Neural progenitor cell (in vitro differentiated cells): ENCODE measurements at regions not wholly inside any gene's neighbourhood (a gene's known extent, or its start where the extent isn't known, plus 50 kb on each side); places are given as distances from the start of the nearest gene placed in this dataset.

ENCODE experiments used
- DNase-seq: peaks from one replicate; pipeline ENCODE4 v3.0.0-alpha.2; 2016; ENCODE audit warnings: low spot score
- H2AFZ ChIP-seq: fragments of 200-600 bp; sonication (generic); replicated peaks from 2 replicates; pipeline ENCODE4 v1.6.1; 2016; ENCODE audit warnings: antibody characterized with exemption
- H3F3A ChIP-seq: fragments of 200-600 bp; sonication (generic); 2 replicates; pipeline ENCODE4 v1.6.1; 2016; ENCODE audit warnings: antibody characterized with exemption, low read depth
- H3K27ac ChIP-seq: fragments of 200-600 bp; sonication (generic); 2 replicates; pipeline ENCODE4 v1.5.1; 2016; ENCODE audit warnings: mild to moderate bottlenecking
- H3K27me3 ChIP-seq: fragments of 200-600 bp; sonication (generic); 2 replicates; pipeline ENCODE4 v1.6.1; 2016; ENCODE audit warnings: mild to moderate bottlenecking, moderate library complexity
- H3K36me3 ChIP-seq: fragments of 200-600 bp; sonication (generic); 2 replicates; pipeline ENCODE4 v1.5.1; 2016
- H3K4me1 ChIP-seq: fragments of 200-600 bp; sonication (generic); 2 replicates; pipeline ENCODE4 v1.6.1; 2016; ENCODE audit warnings: mixed run types
- H3K4me2 ChIP-seq: fragments of 200-600 bp; sonication (generic); 2 replicates; pipeline ENCODE4 v1.6.1; 2016
- H3K4me3 ChIP-seq: fragments of 200-600 bp; sonication (generic); 2 replicates; pipeline ENCODE4 v1.5.1; 2016
- H3K79me2 ChIP-seq: fragments of 200-600 bp; sonication (generic); 2 replicates; pipeline ENCODE4 v1.6.1; 2016; ENCODE audit warnings: low read depth
- H3K9ac ChIP-seq: fragments of 200-600 bp; sonication (generic); 2 replicates; pipeline ENCODE4 v1.6.1; 2016
- H3K9me3 ChIP-seq: fragments of 200-600 bp; sonication (generic); 2 replicates; pipeline ENCODE4 v1.5.1; 2016; ENCODE audit warnings: low read depth
- H4K20me1 ChIP-seq: fragments of 200-600 bp; sonication (generic); 2 replicates; pipeline ENCODE4 v1.6.1; 2016; ENCODE audit warnings: low read depth
- H3K27ac Mint-ChIP-seq: 3 replicates; pipeline ENCODE4 v1.8.0; 2021; ENCODE audit warnings: mixed read lengths
- H3K27me3 Mint-ChIP-seq: 2 replicates; pipeline ENCODE4 v1.8.0; 2022; ENCODE audit warnings: low read depth, mild to moderate bottlenecking, inconsistent platforms, moderate library complexity, mixed read lengths; ENCODE audit not compliant: insufficient read depth
- H3K36me3 Mint-ChIP-seq: 3 replicates; pipeline ENCODE4 v1.8.0; 2021; ENCODE audit warnings: mixed read lengths
- H3K4me1 Mint-ChIP-seq: 3 replicates; pipeline ENCODE4 v1.8.0; 2021; ENCODE audit warnings: mixed read lengths
- H3K4me3 Mint-ChIP-seq: 3 replicates; pipeline ENCODE4 v1.8.0; 2021; ENCODE audit warnings: mild to moderate bottlenecking, moderate library complexity, mixed read lengths
- H3K9me3 Mint-ChIP-seq: 3 replicates; pipeline ENCODE4 v1.8.0; 2020; ENCODE audit warnings: mixed read lengths
- EZH2 ChIP-seq: fragments of 200-600 bp; sonication (generic); IDR thresholded peaks from 2 replicates; pipeline ENCODE4 v1.6.1; 2017; ENCODE audit warnings: antibody characterized with exemption, mild to moderate bottlenecking, moderate library complexity
- EZH2phosphoT487 ChIP-seq: fragments of 200-600 bp; sonication (generic); IDR thresholded peaks from 2 replicates; pipeline ENCODE4 v1.6.1; 2017; ENCODE audit warnings: antibody characterized with exemption
- TF ChIP-seq, protein P1 (sequence below): fragments of 200-600 bp; sonication (generic); IDR thresholded peaks from 2 replicates; pipeline ENCODE4 v1.5.1; 2017; ENCODE audit warnings: antibody characterized with exemption, mild to moderate bottlenecking

- Histone ChIP-seq H3K4me3 (no peak overlapping the region), H3K4me2 (no peak overlapping the region), H3K79me2 (no peaks in the 10 kb centered on the region), H3K27me3 (no peaks in the 10 kb centered on the region), H3K4me1 (peaks cover 16% of the 10 kb centered on the region), H3F3A (no peaks in the 10 kb centered on the region), H2AFZ (peak overlapping the region; percentile 17), H3K9ac (no peak overlapping the region), H3K36me3 (no peaks in the 10 kb centered on the region), H3K27ac (no peak overlapping the region), H4K20me1 (no peaks in the 10 kb centered on the region), H3K9me3 (no peaks in the 10 kb centered on the region)
- TF ChIP-seq EZH2 (no peak), EZH2phosphoT487 (no peak)
- TF ChIP-seq, protein P1, sequence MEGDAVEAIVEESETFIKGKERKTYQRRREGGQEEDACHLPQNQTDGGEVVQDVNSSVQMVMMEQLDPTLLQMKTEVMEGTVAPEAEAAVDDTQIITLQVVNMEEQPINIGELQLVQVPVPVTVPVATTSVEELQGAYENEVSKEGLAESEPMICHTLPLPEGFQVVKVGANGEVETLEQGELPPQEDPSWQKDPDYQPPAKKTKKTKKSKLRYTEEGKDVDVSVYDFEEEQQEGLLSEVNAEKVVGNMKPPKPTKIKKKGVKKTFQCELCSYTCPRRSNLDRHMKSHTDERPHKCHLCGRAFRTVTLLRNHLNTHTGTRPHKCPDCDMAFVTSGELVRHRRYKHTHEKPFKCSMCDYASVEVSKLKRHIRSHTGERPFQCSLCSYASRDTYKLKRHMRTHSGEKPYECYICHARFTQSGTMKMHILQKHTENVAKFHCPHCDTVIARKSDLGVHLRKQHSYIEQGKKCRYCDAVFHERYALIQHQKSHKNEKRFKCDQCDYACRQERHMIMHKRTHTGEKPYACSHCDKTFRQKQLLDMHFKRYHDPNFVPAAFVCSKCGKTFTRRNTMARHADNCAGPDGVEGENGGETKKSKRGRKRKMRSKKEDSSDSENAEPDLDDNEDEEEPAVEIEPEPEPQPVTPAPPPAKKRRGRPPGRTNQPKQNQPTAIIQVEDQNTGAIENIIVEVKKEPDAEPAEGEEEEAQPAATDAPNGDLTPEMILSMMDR = no peak
- Mint-ChIP-seq H3K9me3 (no peaks in the 10 kb centered on the region), H3K4me3 (no peak overlapping the region), H3K36me3 (no peaks in the 10 kb centered on the region), H3K4me1 (peaks cover 24% of the 10 kb centered on the region), H3K27ac (no peak overlapping the region), H3K27me3 (peaks cover 2% of the 10 kb centered on the region)
- DNase-seq = no peak
Measured at GRCh38 chr2:130261970-130262760, 63.9 kb upstream of the TUBA3E start.

DNA sequence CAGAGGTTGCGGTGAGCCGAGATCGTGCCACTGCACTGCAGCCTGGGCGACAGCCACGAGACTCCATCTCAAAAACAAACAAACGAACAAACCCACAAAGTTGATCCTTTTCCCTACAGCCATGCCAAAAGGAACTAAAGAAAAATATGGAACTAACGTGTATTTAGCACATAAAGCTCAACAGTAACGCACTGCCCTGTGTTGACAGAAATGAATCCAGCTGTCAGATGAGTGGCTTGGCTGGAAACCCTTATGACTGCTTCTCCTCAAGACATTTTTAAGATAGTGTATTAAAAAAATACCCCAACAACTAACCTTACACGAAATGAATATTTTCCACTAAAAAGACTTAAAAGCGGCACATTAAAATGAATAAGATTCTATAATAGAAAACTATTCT lies 62.9 kb upstream of the TUBA3E start:
- H3K9ac ChIP-seq = no peak overlapping the region
- H3K4me3 Mint-ChIP-seq = no peak overlapping the region
- H3F3A ChIP-seq = no peaks in the 10 kb centered on the region
- H3K4me2 ChIP-seq = no peak overlapping the region
- H3K27me3 ChIP-seq = no peaks in the 10 kb centered on the region
- no peak overlapping the region for H3K4me3 ChIP-seq
- no peak for TF ChIP-seq EZH2
- no peak for TF ChIP-seq EZH2phosphoT487
- TF ChIP-seq, protein P1 = no peak
- no peaks in the 10 kb centered on the region for H4K20me1 ChIP-seq
- DNase-seq = no peak
- H3K27ac Mint-ChIP-seq = no peak overlapping the region
- peaks cover 16% of the 10 kb centered on the region for H3K4me1 ChIP-seq
- no peaks in the 10 kb centered on the region for H3K79me2 ChIP-seq
- H3K9me3 Mint-ChIP-seq = no peaks in the 10 kb centered on the region
- H3K4me1 Mint-ChIP-seq = peaks cover 24% of the 10 kb centered on the region
- H3K9me3 ChIP-seq = no peaks in the 10 kb centered on the region
- H3K36me3 ChIP-seq = no peaks in the 10 kb centered on the region
- no peak overlapping the region for H2AFZ ChIP-seq
- no peaks in the 10 kb centered on the region for H3K36me3 Mint-ChIP-seq
- no peak overlapping the region for H3K27ac ChIP-seq
- H3K27me3 Mint-ChIP-seq = peaks cover 2% of the 10 kb centered on the region

DNA sequence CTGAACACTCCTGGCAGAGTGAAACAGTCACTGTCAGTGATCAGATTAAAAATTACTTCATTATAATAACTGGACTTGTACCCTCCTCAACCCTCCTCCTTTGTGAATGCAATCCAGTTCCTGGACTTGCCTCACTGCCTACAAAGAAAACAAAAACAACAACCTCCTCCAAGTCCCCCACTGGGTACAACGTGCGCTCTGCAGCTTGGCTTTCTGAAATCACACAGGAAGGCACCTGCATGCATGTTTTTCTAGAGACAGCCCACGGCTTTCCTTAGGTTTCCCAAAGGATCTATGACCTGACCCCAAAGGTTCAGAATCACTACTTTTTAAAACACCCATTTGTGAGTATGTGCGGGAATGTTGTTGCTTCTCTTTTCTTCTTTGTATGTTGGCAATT lies 61.4 kb upstream of the TUBA3E start:
- no peaks in the 10 kb centered on the region for H3K9me3 ChIP-seq
- H3K79me2 ChIP-seq = no peaks in the 10 kb centered on the region
- H2AFZ ChIP-seq = peak overlapping the region; percentile 55
- Mint-ChIP-seq H3K27ac (peak overlapping the region; percentile 62), H3K4me3 (no peak overlapping the region), H3K27me3 (peaks cover 2% of the 10 kb centered on the region), H3K4me1 (peaks cover 24% of the 10 kb centered on the region), H3K36me3 (no peaks in the 10 kb centered on the region), H3K9me3 (no peaks in the 10 kb centered on the region)
- H3K4me3 ChIP-seq = no peak overlapping the region
- peaks cover 22% of the 10 kb centered on the region for H3K4me1 ChIP-seq
- no peaks in the 10 kb centered on the region for H4K20me1 ChIP-seq
- no peaks in the 10 kb centered on the region for H3K36me3 ChIP-seq
- H3F3A ChIP-seq = no peaks in the 10 kb centered on the region
- H3K27me3 ChIP-seq = no peaks in the 10 kb centered on the region
- DNase-seq = no peak
- no peak overlapping the region for H3K27ac ChIP-seq
- peak overlapping the region; percentile 42 for H3K4me2 ChIP-seq
- TF ChIP-seq, protein P1 = no peak
- TF ChIP-seq EZH2 = no peak
- no peak for TF ChIP-seq EZH2phosphoT487
- H3K9ac ChIP-seq = no peak overlapping the region
